Right renal pelvis (tissue), 4 donors: ENCODE measurements at regions not wholly inside any gene's neighbourhood (a gene's known extent, or its start where the extent isn't known, plus 50 kb on each side); places are given as distances from the start of the nearest gene placed in this dataset.
A peak's percentile ranks its signal among the peaks of the same experiment; 100 is the strongest.
"Not testable (repeated sequence)": the region's sequence is repeated elsewhere in the genome, so short reads cannot be mapped to it uniquely, and the experiment has no call there.

Experiments
- DNase-seq, 4 donors: peaks; one replicate each; pipeline ENCODE4 v3.0.0-alpha.2; 2013; ENCODE audit warnings: low read depth in 4 of 4, low spot score in 3 of 4, missing footprints in 1 of 4

DNA sequence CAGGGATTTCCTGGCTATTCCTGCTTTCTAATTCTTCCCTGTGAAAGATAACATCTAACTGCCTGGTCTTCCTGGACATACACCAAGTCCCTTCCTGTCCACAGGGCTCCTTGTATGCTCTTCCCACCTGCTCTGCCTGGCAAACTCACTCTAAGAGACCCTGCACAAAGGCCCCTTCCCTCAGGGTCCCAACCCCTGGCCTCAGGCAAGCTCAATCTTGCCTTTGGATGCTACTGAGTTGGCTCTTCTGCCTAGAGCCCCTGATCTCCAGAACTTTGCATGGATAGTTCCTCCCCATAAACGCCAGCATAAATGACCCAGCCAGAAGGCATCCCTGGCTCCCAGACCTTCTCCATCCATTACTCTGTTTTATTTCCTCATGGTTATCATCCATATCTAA, 98.3 kb upstream of the OTOS start:
- DNase-seq: no peak

DNA sequence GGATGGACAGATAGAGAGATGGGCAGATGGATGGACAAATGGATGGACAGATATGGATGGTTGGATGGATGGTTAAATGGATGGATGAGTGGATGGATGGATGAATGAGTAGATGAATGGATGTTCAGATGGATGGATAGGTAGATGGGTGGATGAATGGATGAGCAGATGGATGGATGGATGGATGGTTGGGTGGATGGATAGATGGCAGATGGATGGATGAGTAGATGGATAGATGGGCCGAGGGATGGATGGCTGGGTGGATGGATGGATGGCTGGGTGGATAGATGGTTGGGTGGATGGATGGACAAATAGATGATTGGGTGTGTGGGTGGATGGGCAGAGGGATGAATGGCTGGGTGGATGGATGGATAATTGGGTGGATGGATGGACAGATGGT, 98.9 kb upstream of the OTOS start:
- DNase-seq: no peak

DNA sequence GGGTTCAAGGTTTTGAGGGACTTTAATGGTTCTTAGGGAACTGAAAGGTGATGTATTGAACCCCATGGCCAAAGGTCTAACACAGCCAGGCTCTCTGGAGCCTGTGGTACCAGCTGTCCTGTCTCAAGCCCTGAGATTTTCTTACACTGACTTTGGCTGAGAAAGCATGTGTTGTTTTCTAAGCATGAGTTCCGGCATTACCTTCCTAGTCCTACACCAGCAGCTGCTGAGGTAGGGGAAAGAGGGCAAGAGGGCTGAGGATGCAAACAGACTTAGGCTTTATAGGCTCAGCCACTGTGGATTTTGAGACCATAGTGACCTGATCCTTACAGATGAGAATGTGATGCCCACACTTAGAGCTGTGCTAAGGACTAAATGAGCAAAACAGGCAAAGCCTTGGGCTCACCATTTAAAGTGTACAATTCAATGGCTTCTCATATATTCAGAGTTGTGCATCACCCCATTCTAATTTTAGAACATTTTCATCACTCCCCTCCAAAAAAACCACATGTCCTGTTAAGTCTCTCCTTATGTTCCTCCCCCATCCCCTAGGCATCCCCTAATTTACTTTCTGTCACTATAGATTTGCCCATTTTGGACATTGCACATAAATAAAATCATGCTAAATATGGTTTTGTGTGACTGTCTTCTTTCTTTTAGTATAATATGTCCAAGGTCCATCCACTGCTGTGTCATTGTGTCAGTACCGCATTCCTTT, 99.7 kb upstream of the OTOS start:
- no peak for DNase-seq

DNA sequence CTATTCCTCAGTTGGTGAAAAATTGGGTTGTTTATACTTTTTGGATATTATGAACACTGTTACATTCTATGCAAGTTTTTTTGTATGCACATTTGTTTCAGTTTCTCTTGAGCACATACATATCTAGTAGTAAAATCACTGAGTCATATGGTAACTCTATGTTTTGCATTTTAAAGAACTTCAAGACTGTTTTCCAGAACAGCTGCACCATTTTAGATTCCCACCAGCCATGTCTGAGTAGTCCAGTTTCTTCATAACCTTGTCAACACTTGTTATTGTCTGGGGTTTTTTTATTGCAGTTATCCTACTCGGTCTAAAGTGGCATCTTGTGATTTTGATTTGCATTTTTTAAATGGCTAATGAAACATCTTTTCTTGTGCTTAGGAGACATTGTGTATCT, 100.3 kb upstream of the OTOS start:
- DNase-seq: no peak

DNA sequence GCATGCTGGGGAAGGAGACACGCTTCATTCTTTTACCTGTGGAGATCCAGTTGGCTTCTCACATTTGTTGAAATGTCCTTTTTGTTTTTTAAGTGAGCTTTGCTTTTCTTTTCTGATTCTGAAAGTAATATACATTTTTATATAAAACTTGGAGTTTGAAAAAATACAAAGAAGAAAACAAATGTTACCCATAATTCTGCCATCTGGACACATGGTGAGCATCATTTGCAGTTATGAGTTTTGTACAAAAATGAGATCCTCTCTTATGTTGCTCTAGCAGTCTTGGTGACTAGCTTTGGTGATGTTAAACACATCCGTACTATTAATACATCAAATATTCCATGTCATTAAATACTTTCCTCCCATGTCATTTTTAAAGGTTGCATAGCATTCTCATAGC, 101.1 kb upstream of the OTOS start:
- DNase-seq: no peak

DNA sequence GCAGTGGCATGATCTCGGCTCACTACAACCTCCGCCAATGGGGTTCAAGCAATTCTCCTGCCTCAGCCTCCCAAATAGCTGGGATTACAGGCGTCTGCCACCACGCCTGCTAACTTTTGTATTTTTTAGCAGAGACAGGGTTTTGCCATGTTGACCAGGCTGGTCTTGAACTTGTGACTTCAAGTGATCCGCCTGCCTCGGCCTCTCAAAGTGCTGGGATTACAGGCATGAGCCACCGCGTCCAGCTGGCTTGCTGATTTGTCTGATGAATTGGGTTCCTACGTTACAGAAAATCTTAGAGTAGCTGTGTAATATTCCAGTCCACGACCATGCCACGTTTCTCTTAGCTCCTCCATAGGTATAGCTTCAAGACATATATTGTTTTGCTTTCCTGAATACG, 102.6 kb upstream of the OTOS start:
- DNase-seq: not testable (repeated sequence)

DNA sequence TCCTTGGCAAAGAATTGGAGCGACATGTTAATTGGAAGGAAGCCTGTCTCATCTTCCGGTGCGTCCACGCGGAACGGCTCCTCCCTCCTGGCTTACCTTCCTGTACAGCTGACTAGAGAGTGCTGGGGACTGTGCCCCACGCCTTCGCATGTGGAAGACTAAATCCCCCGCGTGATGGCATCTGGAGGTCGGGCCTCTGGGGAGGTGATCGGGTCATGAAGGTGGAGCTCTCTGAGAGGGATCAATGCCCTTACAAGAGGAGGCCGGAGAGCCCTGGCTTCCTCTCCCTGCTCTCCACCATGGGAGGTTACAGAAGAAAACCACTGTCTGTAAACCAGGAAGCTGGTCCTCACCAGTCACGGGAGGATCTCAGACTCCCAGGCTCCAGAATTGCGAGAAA, 104.1 kb upstream of the OTOS start:
- DNase-seq: no peak

DNA sequence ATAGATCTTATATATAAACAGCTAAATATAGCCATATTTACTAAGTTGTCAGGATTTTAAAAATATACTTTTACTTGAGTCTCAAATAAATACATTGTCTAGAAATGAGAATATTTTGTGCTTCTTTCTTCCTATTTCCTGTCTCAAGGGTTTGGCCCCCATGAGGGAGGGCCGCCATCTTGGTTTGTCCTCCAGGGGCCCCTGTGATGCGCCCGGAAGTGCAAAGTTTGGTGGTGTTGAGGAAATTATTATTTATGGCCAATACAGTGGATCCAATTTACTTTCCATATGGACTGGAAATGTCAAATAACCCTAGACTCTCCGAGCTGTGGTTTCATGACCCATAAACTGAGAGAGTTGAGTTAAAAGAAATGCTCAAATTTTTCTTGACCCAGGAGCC, 104.7 kb upstream of the OTOS start:
- no peak for DNase-seq

DNA sequence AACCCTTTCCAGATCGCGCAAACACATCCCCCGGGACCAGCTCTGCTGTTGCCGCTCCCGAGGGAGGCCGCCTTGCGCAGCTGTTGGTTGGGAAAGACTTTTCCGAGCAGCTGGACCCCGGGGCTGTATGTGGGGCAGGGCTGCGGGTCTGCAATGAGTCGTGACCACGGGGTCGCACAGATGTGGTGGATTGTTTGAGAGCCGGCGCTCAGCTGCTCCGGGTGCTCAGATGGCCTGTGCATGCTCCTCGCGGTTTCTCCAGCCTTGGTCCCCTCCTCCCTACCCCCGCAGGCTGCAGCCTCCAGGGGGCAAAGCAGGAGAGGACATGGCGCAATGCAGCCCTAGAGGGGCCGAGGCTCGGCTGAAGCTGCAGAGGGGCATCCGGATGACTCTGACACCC, 105.2 kb upstream of the OTOS start:
- no peak for DNase-seq

DNA sequence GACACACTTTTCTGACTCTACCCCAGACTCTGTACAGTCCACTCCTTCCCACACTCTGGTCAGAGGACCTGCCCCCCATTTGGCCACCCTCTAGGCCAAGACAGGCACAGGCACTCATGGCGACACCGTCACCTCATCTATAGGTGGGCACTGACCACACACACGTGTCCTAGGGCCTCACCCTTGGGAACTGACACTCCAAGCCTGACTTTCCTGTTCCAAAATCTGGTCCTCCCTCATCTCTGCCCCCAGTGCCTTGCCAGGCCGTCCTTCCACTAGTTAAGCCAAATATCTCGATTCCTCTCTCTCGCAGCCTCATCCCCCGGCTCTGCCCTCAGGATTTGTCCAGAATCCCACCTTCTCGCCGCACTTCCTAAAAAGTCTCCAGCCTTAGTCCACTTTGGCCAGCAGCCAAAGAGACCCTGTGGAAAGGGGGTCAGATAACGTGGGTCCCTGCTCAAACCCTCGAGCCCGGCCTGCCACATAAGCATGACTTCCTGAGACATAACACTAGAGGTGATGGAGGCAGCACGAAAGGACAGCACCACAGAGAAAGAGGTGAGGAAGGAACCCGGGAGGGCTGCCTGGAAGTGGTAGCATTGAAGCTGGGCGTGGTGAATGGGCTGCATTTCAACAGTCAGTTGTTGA, 105.8 kb upstream of the OTOS start:
- no peak for DNase-seq

DNA sequence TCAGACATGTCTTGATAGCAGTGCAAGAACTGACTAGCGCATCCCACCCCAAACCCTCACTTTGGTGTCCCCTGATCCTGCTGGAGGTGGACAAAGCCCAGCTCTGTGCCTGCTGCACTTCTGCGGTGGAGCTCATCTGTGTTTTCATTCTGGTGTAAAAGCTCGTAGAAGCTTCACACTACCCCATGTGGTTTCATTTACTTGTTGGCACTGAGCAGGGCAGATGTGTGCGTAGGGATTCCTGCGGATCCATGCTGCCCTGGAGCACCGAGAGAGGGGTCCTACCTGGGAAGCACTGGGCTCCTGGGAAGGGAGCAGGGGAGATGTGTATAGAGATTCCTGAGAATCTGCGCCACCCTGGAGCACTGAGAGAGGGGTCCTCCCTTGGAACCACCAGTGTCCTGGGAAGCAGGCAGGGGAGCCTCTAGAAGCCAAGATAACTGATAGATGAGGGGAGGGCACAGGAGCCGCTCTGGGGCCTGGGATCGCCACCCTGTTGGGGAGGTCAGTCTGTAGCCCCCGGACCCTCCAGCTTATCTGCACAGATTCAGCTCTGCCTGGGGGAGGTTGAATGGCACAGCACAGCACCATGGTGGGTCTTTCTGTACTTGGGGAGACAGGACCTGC, 106.9 kb upstream of the OTOS start:
- DNase-seq: no peak

DNA sequence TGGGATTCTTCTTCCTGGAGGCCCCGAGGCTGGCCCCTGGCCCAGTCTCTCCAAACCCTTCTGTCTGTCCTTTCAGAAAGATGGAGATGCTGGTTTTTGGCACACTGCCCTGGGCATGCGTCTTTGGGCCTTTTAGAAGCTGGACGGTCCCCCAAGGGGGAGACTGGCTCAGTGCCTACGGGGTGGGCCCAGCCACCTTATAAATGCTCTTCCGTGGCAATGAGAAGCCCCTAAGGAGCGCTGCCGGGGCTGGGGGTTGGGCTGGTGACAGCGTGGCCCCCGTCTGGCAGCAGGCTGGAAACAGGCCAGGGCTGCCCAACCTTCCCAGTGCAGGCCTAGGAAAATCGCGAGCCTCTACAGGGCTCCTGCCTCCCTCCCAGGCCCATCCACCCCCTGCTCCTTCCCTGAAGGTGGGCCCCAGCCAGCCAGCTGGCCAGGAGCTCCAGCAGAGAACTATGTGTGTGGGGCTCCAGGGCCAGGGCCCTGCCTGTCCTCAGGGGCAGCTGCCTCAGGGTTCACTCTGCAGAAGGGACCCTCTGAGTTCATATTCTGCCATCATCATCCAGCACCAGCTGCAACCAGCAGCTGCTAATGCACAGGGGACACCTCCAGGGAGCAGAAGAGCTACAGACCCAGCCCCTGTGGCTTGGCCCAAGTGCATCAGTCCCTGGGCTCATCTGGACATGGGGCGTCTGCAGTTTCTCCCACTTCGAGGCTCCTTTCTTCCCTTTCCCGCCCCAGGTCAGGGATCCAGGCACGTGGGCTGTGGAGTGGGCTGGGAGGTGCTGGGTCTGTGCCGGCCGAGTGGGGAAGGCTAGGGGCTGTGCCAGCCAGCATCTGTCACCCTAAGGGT, 107.6 kb upstream of the OTOS start:
- DNase-seq: no peak

DNA sequence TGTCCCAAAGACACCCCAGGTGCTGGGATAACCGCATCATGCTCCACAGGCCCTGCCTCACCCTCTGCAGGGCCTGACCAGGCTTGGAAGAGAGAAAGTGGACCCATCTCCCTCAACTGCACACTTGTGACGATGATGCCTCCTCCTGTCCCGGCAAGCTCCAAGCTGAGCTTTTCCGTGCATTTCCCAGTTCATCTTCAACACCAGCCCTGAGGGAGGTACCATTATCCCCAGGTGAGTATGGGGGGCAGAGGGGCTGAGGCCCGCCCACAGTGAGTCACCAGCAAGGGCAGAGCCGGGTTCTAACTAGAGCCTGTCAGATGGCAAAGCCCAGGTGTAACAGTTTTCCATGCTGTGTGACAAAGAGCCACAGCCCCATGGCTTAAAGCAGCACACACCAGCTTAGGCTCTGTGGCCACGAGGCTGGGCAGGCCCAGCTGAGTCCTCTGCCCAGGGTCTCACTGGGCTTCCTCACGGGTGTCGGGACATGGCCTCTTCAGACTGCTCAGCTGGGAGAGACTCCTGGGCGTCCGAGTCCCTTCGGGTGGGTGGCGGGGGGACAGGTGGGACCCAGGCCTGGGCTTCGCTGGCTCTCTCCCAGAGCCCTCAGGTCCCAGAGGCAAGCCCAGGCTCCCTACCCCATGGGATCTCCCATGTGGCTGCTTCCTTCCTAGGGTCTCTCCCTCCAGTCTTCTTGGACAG, 108.4 kb upstream of the OTOS start:
- no peak for DNase-seq

DNA sequence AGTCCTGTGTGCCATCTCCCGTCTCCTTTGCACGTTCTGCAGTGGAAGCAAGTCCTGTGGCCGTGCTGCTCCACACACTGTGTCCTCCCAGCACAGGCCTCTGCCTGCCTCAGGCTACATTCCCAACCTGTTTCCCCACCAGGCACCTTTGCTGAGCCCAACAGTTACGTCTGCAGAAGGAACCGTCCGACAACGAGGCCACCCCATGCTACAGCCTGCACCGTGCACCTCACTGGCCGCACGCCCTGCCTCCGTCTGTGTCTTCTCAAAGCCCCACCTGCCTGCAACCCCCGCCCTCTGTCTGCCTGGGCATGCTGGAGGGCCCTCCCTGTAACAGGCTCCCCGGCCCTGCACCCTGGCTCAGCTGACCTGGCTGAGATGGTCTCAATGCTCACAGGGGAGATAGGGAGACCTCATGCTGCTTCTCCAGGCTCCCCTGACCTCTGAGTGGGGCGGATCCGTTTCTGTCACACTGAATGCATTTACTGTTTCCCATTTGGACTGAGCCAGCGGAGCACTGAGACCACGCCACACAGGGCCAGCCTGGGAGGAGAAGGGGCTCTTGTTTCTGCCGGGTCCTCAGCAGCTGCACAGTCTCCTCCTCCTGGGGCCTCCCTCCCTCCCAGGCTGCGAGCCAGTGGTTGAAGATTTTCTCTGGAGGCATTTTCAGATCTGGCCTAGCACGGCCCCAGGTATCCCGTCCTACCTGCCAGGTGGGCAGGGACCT, 109.1 kb upstream of the OTOS start:
- no peak for DNase-seq

DNA sequence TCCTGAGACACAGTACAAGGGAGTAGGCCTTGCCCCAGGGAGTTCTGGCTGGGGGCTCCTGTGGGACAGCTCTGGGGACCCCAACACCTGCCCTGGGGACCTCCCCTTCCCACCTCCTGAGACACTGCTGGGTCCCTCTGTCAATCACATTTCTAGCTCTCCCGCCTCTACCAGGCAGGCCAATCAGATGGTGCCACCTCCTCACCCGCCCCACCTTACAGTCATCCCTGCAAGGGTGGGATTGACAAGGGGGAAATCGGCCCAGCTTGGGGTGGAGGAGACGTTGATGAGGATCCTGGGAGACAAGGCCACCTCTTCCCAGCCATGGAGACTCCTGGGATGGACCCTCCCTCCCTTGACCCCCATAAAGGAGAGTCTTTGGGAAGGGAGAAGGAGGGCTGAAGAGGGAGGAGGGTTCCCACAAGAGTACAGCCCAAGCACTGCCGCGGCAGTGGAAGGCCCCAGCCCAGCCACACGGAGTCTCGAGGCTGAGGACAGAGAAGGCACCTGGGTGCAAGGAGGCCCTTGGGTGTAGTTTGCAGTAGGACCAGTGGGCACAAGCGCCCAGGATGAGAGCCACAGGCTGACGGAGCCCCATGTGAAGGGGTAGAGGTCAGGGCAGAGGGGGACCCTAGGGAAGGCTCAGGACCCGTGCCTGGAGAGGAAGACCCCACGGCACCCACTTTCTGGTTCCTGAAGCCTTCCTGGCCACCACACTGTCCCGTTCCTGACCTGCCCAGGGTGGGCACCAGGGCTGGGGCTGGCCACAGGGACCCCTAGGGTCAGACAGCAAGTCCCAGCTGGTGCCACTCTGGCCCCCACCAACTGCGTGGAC, 109.9 kb upstream of the OTOS start:
- no peak for DNase-seq

DNA sequence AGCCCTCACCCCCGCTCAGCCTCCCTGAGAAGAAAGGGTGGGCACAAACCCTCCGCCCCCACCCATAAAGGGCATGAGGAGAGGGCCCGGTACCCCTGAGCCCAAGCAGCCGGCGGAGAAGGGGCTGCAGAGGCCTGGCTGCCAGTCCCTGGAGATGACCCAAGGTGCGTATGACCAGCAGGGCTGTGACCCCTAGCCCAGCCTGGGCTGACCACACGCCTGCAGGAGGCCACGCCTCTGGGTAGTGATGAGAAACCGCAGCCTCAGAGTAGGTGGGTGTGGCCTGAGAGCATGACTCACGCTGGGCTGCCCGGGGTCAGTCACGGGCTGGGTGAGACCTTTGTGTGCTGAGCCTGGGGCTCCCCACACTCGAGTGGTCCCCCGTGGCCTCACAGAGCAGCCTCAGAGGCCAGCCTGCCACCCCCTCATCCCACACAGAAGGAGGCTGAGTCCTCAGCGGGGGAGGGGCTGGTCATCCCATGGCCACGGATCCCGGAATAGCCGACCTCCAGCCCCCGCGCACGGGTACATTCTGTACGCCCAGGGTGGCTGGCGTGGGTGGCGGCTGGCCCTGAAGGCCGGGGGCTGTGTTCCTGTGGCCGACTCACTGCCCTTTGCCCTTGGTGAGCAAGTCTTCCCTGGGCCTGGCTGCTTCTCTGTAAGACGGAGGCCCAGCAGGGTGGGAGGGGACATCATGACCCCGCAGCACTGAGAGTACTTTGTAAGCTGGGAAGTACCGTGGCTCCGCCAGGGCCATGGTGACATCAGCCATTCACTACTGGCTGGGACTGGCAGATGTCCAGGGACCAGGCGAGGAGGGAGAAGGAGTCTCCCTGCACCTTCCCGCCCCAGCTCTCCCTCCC, 110.8 kb upstream of the OTOS start:
- peak in 1 of 4 donors; percentile 52 for DNase-seq

DNA sequence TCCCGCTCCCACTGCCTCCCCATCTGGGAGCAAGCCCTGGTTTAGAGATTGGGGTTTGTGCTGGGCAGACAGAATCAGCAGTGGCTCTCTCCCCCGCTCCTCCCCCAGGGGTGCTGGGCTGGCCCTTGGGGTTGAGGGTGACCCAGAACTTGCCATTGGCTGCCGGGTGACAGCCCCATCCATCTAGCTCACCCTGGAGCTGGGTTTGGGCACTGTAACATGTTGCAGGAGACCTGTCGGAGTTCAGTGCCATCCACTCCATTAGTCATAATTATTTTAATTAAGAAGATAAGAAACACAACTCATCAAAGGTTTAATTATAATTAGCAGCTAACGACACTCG, 111.4 kb upstream of the OTOS start:
- no peak for DNase-seq

DNA sequence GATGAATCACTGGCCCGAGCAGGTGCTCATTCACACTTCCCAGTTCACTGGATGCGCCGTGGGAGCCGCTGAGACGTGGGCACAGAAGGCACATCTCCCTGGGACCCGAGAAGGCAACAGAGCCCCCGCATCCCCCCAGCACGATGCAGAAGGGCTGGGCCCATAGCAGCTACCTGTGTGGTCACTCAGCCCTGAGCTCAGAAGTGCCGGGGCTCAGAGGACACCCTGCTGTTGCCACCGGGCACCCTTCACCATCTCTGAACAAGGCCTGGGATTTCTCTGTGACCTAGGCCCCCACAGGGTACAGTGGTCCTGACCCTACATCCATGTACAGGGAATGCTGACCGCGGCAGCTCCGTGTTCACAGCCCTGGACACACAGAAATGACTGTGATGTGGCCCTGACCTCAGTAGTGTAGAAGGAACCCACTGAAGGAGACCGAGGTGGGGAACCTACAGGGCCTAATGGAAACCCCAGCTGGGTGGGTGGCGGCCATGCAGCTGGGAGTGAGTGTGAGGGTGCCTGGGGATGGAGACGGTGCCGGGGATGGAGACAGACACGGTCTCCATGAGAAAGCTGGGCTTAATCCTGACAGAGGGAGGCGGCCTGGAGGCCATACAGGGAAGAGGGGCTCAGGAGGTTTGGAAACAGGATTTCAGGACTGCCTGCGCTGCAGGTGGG, 111.9 kb upstream of the OTOS start:
- no peak for DNase-seq
